Neural cell (in vitro differentiated cells): ENCODE measurements at regions not wholly inside any gene's neighbourhood (a gene's known extent, or its start where the extent isn't known, plus 50 kb on each side); places are given as distances from the start of the nearest gene placed in this dataset.

Experiments
- H2AFZ ChIP-seq: fragments of 200-600, 300-800 bp; sonication (generic), shearing (Covaris generic); 2 replicates; pipeline ENCODE4 v1.6.0; 2014; ENCODE audit warnings: low read depth, mild to moderate bottlenecking, antibody characterized with exemption, low read length, moderate library complexity
- H3F3A ChIP-seq: fragments of 200-600 bp; shearing (Covaris generic); 2 replicates; pipeline ENCODE4 v1.6.1; 2016; ENCODE audit warnings: mild to moderate bottlenecking, moderate library complexity, mixed read lengths, antibody characterized with exemption, low read length; ENCODE audit not compliant: insufficient read depth, poor library complexity, severe bottlenecking
- H3K27ac ChIP-seq: fragments of 200-600, 300-800 bp; sonication (generic), shearing (Covaris generic); 2 replicates; pipeline ENCODE4 v1.5.1; 2014; ENCODE audit warnings: mild to moderate bottlenecking, low read length, moderate library complexity
- H3K27me3 ChIP-seq: fragments of 300-800, 200-600 bp; sonication (generic), shearing (Covaris generic); 2 replicates; pipeline ENCODE4 v1.6.0; 2014; ENCODE audit warnings: mild to moderate bottlenecking, low read depth, low read length, moderate library complexity; ENCODE audit not compliant: insufficient read depth
- H3K36me3 ChIP-seq: fragments of 300-800, 200-600 bp; sonication (generic), shearing (Covaris generic); 2 replicates; pipeline ENCODE4 v1.5.1; 2014; ENCODE audit warnings: mild to moderate bottlenecking, antibody characterized with exemption, low read length, moderate library complexity; ENCODE audit not compliant: insufficient read depth
- H3K4me2 ChIP-seq: fragments of 300-800, 200-600 bp; sonication (generic), shearing (Covaris generic); 2 replicates; pipeline ENCODE4 v1.6.0; 2014; ENCODE audit warnings: mild to moderate bottlenecking, low read length
- H3K4me3 ChIP-seq: fragments of 300-800, 200-600 bp; sonication (generic), shearing (Covaris generic); 2 replicates; pipeline ENCODE4 v1.5.1; 2014; ENCODE audit warnings: mild to moderate bottlenecking, low read length, moderate library complexity
- H3K79me2 ChIP-seq: fragments of 200-600 bp; shearing (Covaris generic); replicated peaks from 2 replicates; pipeline ENCODE4 v1.6.0; 2014; ENCODE audit warnings: mild to moderate bottlenecking, low read length, moderate library complexity; ENCODE audit not compliant: insufficient read depth
- H3K9ac ChIP-seq: fragments of 300-800, 200-600 bp; sonication (generic), shearing (Covaris generic); 2 replicates; pipeline ENCODE4 v1.6.1; 2016; ENCODE audit warnings: mild to moderate bottlenecking, low read length, mixed read lengths
- H3K9me2 ChIP-seq: fragments of 200-600 bp; shearing (Covaris generic); 2 replicates; pipeline ENCODE4 v1.6.1; 2016; ENCODE audit warnings: mild to moderate bottlenecking, low read length, mixed read lengths; ENCODE audit not compliant: insufficient read depth
- H3K9me3 ChIP-seq: fragments of 200-600, 300-800 bp; sonication (generic), shearing (Covaris generic); 2 replicates; pipeline ENCODE4 v1.6.1; 2016; ENCODE audit warnings: mild to moderate bottlenecking, mixed run types, low read length, moderate library complexity, mixed read lengths
- H4K20me1 ChIP-seq: fragments of 200-600 bp; shearing (Covaris generic); 2 replicates; pipeline ENCODE4 v1.6.1; 2016; ENCODE audit warnings: mild to moderate bottlenecking, mixed run types; ENCODE audit not compliant: insufficient read depth
- EP300 ChIP-seq: fragments of 450-650 bp; conservative IDR thresholded peaks from 2 replicates; pipeline ENCODE4 v1.6.1; 2014; ENCODE audit warnings: antibody characterized with exemption, mild to moderate bottlenecking, moderate library complexity; ENCODE audit not compliant: poor library complexity, severe bottlenecking
- EZH2 ChIP-seq: fragments of 200-600, 300-800 bp; shearing (Covaris generic), sonication (generic); IDR thresholded peaks from 2 replicates; pipeline ENCODE4 v1.6.1; 2014; ENCODE audit warnings: antibody characterized with exemption, low read length, borderline replicate concordance, mild to moderate bottlenecking; ENCODE audit not compliant: insufficient read depth, poor library complexity, severe bottlenecking
- MXI1 ChIP-seq: fragments of 450-650 bp; conservative IDR thresholded peaks from 2 replicates; pipeline ENCODE4 v1.6.1; 2014; ENCODE audit warnings: antibody characterized with exemption, mild to moderate bottlenecking; ENCODE audit not compliant: poor library complexity, severe bottlenecking
- POLR2AphosphoS5 ChIP-seq: IDR thresholded peaks from 2 replicates; pipeline ENCODE4 v1.6.1; 2012
- RAD21 ChIP-seq: fragments of 450-650 bp; conservative IDR thresholded peaks from 2 replicates; pipeline ENCODE4 v1.6.1; 2014; ENCODE audit warnings: antibody characterized with exemption, mild to moderate bottlenecking, moderate library complexity
- SMC3 ChIP-seq: fragments of 450-650 bp; conservative IDR thresholded peaks from 2 replicates; pipeline ENCODE4 v1.6.1; 2014; ENCODE audit warnings: antibody characterized with exemption, mild to moderate bottlenecking, moderate library complexity; ENCODE audit not compliant: poor library complexity
- TAF1 ChIP-seq: IDR thresholded peaks from 2 replicates; pipeline ENCODE4 v1.6.1; 2012; ENCODE audit warnings: low read depth
- TF ChIP-seq, protein P1 (sequence below): IDR thresholded peaks from 2 replicates; pipeline ENCODE4 v1.6.1; 2012; ENCODE audit warnings: borderline replicate concordance
- TF ChIP-seq, protein P2 (sequence below): fragments of 450-650 bp; IDR thresholded peaks from 2 replicates; pipeline ENCODE4 v1.5.1; 2014; ENCODE audit warnings: antibody characterized with exemption, mild to moderate bottlenecking, moderate library complexity; ENCODE audit not compliant: poor library complexity, severe bottlenecking

DNA sequence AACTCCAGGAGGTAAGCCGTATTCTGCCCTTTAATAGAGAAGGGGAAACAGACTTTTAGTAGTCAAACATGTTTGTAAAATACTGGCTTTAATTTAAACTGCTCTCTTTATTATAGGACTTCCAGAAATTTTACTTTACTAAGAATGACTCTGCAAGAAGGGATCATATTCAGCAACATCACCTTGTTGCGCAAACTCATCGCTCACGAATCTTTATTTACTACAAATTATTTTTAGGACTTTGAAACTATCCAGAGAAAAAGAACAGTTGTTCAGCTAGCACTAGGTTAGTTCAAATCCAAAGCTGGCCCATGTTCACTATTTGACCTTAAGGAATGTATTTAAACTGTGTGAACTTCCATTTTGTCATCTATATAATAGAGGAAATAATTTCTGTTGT lies 498.3 kb upstream of the TENM4 start:
- H3K36me3 ChIP-seq, result no peaks in the 10 kb centered on the region
- H3K9ac ChIP-seq, result no peak overlapping the region
- H2AFZ ChIP-seq, result no peak overlapping the region
- no peaks in the 10 kb centered on the region for H3F3A ChIP-seq
- no peak overlapping the region for H3K4me2 ChIP-seq
- H3K9me3 ChIP-seq, result no peaks in the 10 kb centered on the region
- H4K20me1 ChIP-seq, result no peaks in the 10 kb centered on the region
- H3K9me2 ChIP-seq, result no peaks in the 10 kb centered on the region
- no peak overlapping the region for H3K4me3 ChIP-seq
- H3K27me3 ChIP-seq, result no peaks in the 10 kb centered on the region
- no peak overlapping the region for H3K27ac ChIP-seq
- TF ChIP-seq, protein P1, sequence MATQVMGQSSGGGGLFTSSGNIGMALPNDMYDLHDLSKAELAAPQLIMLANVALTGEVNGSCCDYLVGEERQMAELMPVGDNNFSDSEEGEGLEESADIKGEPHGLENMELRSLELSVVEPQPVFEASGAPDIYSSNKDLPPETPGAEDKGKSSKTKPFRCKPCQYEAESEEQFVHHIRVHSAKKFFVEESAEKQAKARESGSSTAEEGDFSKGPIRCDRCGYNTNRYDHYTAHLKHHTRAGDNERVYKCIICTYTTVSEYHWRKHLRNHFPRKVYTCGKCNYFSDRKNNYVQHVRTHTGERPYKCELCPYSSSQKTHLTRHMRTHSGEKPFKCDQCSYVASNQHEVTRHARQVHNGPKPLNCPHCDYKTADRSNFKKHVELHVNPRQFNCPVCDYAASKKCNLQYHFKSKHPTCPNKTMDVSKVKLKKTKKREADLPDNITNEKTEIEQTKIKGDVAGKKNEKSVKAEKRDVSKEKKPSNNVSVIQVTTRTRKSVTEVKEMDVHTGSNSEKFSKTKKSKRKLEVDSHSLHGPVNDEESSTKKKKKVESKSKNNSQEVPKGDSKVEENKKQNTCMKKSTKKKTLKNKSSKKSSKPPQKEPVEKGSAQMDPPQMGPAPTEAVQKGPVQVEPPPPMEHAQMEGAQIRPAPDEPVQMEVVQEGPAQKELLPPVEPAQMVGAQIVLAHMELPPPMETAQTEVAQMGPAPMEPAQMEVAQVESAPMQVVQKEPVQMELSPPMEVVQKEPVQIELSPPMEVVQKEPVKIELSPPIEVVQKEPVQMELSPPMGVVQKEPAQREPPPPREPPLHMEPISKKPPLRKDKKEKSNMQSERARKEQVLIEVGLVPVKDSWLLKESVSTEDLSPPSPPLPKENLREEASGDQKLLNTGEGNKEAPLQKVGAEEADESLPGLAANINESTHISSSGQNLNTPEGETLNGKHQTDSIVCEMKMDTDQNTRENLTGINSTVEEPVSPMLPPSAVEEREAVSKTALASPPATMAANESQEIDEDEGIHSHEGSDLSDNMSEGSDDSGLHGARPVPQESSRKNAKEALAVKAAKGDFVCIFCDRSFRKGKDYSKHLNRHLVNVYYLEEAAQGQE, result no peak
- no peak for TF ChIP-seq TAF1
- TF ChIP-seq EP300, result no peak
- TF ChIP-seq, protein P2, sequence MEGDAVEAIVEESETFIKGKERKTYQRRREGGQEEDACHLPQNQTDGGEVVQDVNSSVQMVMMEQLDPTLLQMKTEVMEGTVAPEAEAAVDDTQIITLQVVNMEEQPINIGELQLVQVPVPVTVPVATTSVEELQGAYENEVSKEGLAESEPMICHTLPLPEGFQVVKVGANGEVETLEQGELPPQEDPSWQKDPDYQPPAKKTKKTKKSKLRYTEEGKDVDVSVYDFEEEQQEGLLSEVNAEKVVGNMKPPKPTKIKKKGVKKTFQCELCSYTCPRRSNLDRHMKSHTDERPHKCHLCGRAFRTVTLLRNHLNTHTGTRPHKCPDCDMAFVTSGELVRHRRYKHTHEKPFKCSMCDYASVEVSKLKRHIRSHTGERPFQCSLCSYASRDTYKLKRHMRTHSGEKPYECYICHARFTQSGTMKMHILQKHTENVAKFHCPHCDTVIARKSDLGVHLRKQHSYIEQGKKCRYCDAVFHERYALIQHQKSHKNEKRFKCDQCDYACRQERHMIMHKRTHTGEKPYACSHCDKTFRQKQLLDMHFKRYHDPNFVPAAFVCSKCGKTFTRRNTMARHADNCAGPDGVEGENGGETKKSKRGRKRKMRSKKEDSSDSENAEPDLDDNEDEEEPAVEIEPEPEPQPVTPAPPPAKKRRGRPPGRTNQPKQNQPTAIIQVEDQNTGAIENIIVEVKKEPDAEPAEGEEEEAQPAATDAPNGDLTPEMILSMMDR, result no peak
- no peak for TF ChIP-seq MXI1
- TF ChIP-seq EZH2, result no peak
- TF ChIP-seq SMC3, result no peak
- TF ChIP-seq RAD21, result no peak
- TF ChIP-seq POLR2AphosphoS5, result no peak
- H3K79me2 ChIP-seq, result no peaks in the 10 kb centered on the region

DNA sequence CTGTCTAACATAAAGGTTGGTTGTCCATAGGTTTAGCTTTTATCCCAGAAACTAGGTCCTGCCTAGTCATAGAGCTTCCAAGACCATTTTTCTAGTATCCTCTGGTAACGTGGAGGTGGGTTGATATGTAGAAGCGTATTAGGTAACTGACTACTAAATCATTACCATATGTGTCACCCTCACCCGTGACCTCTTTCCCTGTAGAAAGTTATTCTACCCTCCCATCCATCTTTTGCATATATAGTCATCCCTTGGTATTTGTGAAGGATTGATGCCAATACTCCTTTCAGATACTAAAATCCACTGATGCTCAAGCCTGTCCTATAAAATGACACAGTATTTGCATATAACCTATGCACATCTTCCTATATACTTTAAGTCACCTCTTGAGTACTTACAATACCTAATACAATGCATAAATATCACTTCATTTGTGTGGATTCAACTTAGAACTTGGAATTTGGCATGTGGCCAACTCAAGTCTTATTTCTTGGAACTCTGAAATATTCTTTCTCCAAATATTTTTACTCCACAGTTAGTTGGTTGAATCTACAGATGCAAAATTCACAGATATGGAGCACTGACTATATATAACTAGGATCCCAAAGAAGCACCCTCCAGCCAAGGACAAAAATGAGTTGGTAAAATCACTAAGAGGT lies 497.0 kb upstream of the TENM4 start:
- Histone ChIP-seq H3K27me3 (no peaks in the 10 kb centered on the region), H4K20me1 (no peaks in the 10 kb centered on the region), H3K36me3 (no peaks in the 10 kb centered on the region), H3K9me3 (no peaks in the 10 kb centered on the region), H3K9me2 (no peaks in the 10 kb centered on the region), H3F3A (no peaks in the 10 kb centered on the region), H3K27ac (no peak overlapping the region), H3K4me3 (no peak overlapping the region), H3K4me2 (no peak overlapping the region), H3K9ac (no peak overlapping the region), H3K79me2 (no peaks in the 10 kb centered on the region), H2AFZ (no peak overlapping the region)
- TF ChIP-seq POLR2AphosphoS5 (no peak), TAF1 (no peak), MXI1 (no peak), EP300 (no peak), EZH2 (no peak), SMC3 (no peak), RAD21 (no peak)
- TF ChIP-seq, protein P1, result no peak
- TF ChIP-seq, protein P2, result no peak
